ENCODE measurements at regions not wholly inside any gene's neighbourhood (a gene's known extent, or its start where the extent isn't known, plus 50 kb on each side); places are given as distances from the start of the nearest gene placed in this dataset.

DNA sequence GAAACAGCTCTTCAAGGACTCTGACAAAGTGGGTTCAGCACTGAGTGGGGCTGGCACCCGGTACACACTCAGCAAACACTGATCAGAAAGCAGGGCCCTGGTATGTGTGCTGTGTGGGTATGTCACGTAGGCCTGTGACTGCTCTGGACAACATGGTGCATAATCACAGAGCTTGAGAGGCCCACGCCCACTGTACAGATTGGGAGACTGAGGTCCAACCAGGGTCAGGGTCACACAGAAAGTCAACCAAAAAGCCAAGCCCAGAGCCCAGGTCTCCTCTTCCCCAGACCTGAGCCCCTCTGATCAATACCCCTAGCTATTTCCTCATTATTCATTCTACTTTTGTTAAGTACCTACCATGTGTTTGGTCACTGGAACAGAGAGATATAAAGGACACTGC is 166.1 kb upstream of the LINGO1 start:
- no peak overlapping the region for H3K27ac ChIP-seq
- H3K36me3 ChIP-seq, result no peaks in the 10 kb centered on the region
- ATAC-seq (no peak), DNase-seq (no peak)
- no peaks in the 10 kb centered on the region for H3K4me1 ChIP-seq
- peaks cover 6% of the 10 kb centered on the region for H3K27me3 ChIP-seq
- H3K9me3 ChIP-seq, result no peaks in the 10 kb centered on the region
- TF ChIP-seq, protein P1, sequence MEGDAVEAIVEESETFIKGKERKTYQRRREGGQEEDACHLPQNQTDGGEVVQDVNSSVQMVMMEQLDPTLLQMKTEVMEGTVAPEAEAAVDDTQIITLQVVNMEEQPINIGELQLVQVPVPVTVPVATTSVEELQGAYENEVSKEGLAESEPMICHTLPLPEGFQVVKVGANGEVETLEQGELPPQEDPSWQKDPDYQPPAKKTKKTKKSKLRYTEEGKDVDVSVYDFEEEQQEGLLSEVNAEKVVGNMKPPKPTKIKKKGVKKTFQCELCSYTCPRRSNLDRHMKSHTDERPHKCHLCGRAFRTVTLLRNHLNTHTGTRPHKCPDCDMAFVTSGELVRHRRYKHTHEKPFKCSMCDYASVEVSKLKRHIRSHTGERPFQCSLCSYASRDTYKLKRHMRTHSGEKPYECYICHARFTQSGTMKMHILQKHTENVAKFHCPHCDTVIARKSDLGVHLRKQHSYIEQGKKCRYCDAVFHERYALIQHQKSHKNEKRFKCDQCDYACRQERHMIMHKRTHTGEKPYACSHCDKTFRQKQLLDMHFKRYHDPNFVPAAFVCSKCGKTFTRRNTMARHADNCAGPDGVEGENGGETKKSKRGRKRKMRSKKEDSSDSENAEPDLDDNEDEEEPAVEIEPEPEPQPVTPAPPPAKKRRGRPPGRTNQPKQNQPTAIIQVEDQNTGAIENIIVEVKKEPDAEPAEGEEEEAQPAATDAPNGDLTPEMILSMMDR (IDR thresholded peaks at IDR 0.05), result no peak
- intact Hi-C loops (cut with DNase I), result no loop called here
- no peak overlapping the region for H3K4me3 ChIP-seq

DNA sequence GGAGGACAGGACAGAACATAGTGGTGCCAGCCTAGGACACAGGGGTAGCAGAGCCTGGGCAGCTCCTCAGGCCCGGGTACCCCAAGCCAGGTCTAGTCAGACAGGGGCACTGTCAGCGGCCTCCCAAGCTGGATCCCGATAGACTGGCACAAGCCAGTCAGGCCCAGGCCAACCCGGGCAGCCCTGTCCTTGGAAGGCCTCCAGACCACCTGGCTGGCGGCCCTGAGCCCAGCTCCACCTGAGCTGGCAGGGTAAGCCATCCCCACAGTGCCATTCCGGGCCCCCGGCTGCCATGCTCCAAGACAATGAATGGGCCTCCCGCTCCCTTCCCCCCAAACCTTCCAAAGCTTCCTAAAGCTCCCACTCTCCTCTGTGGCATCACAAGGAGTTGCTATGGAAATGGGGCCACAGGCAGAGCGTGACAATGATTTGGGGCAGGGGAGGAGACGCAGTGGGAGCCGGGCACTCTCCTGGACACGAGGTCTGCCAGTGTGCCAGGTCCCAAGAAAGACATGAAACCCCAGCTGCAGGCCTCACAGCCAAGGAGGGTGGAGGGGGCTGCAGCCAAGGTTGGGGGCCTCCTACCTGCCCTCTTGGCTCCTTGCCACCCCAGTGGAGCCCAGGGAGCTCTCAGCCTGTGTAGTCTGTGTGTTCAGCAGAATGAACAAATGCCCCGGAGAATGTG is 165.6 kb upstream of the LINGO1 start:
- TF ChIP-seq, protein P1 (IDR thresholded peaks at IDR 0.05), result no peak
- H3K9me3 ChIP-seq, result no peaks in the 10 kb centered on the region
- no peaks in the 10 kb centered on the region for H3K36me3 ChIP-seq
- no peak overlapping the region for H3K27ac ChIP-seq
- no peaks in the 10 kb centered on the region for H3K4me1 ChIP-seq
- intact Hi-C loops (cut with DNase I), result no loop called here
- no peak overlapping the region for H3K4me3 ChIP-seq
- ATAC-seq (no peak), DNase-seq (no peak)
- H3K27me3 ChIP-seq, result peaks cover 6% of the 10 kb centered on the region

DNA sequence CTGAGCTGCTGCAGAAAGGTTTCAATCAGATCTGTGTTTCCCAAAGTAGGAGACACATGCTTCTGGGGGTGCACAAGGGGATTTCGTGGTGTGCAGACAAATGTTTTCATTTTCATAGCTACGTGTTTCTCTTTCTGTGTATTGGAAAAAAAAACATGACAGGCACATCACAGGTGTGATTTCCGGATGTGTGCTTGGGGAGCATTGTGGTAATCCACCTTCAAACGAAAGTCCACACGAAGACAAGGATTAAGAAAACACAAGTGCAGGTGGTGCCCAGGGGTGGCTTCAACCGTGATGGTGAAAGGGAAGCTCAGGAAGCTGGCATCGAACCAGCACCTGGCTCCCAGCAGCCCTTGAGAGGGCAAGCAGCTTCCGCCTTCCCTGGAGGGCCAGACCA is 164.6 kb upstream of the LINGO1 start:
- DNase-seq, result no peak
- H3K27ac ChIP-seq, result no peak overlapping the region
- intact Hi-C loops (cut with DNase I), result no loop called here
- no peak for ATAC-seq
- TF ChIP-seq, protein P1 (IDR thresholded peaks at IDR 0.05), result no peak
- H3K4me1 ChIP-seq, result no peaks in the 10 kb centered on the region
- H3K36me3 ChIP-seq, result no peaks in the 10 kb centered on the region
- H3K4me3 ChIP-seq, result no peak overlapping the region
- no peaks in the 10 kb centered on the region for H3K9me3 ChIP-seq
- H3K27me3 ChIP-seq, result peaks cover 6% of the 10 kb centered on the region

DNA sequence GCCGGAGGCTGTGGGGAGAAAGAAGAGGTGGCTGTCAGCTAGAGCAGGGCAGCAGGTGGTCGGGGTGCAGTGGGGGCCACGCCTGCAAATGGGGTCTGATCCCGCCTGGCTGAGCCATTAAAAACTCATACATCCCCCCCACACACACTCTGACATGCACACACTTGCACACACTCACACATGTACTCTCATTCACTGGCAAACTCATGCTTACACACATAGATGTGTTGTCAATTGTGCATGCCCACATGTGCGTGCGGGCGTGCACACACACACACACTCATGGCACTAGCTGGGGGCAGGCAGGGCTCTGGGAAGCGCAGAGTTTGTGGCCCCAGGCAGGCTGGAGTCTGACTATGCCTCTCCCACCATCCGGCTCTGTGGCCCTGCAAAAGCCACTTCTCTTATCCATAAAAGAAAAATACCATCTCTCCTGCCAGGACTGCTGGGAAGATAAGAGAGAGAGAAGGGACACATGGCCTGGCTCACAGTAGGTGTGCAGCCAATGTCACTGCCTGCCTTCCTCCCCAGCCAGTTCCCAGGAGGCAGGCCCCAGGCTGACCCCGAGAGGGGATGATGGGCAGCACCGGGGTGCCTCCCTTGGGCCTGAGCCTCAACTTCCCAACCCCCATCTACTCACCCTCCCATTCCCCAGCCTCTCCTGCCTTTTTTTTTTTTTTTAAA is 163.5 kb upstream of the LINGO1 start:
- TF ChIP-seq, protein P1 (IDR thresholded peaks at IDR 0.05), result no peak
- Histone ChIP-seq H3K36me3 (no peaks in the 10 kb centered on the region), H3K4me3 (no peak overlapping the region), H3K27me3 (peaks cover 6% of the 10 kb centered on the region), H3K4me1 (no peaks in the 10 kb centered on the region), H3K9me3 (no peaks in the 10 kb centered on the region), H3K27ac (no peak overlapping the region)
- DNase-seq (no peak), ATAC-seq (no peak)
- intact Hi-C loops (cut with DNase I), result no loop called here

DNA sequence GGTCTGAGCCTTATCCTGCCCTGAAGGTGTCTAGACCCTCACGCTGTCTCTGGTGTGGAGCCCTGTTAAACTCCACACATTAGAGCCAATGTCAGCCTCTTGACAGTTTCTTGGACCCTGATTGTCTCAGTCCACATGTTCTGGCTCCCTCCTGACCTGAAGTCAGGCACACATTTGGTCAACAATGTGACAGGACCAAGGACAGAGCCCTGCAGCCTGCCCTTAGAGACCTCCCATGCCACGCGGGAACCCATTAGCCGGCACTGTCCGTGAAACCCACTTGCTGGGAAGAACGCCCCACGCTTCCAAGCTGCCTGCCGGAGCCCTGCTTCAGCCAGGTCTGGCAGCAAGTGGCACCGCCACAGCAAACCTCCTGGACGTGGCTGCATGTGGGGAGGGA is 162.7 kb upstream of the LINGO1 start:
- H3K9me3 ChIP-seq, result no peaks in the 10 kb centered on the region
- TF ChIP-seq, protein P1 (IDR thresholded peaks at IDR 0.05), result no peak
- ATAC-seq, result no peak
- no peak for DNase-seq
- no peaks in the 10 kb centered on the region for H3K4me1 ChIP-seq
- no peak overlapping the region for H3K27ac ChIP-seq
- no peak overlapping the region for H3K4me3 ChIP-seq
- peaks cover 1% of the 10 kb centered on the region for H3K27me3 ChIP-seq
- no peaks in the 10 kb centered on the region for H3K36me3 ChIP-seq
- intact Hi-C loops (cut with DNase I), result no loop called here
